SK-N-MC (cell line): ENCODE measurements at regions not wholly inside any gene's neighbourhood (a gene's known extent, or its start where the extent isn't known, plus 50 kb on each side); places are given as distances from the start of the nearest gene placed in this dataset.

Experiments
- EZH2 ChIP-seq: fragments of 200-600 bp; sonication (generic); IDR thresholded peaks from one replicate; pipeline ENCODE4 v1.6.1; 2017; ENCODE audit warnings: antibody characterized with exemption
- FOXP2 ChIP-seq: optimal IDR thresholded peaks from 2 replicates; pipeline ENCODE3; 2011; ENCODE audit warnings: mild to moderate bottlenecking, moderate library complexity; ENCODE audit not compliant: insufficient read depth; ENCODE audit errors: extremely low read length, control extremely low read depth
- POLR2AphosphoS5 ChIP-seq: IDR thresholded peaks from 2 replicates; pipeline ENCODE4 v1.6.1; 2012; ENCODE audit warnings: mild to moderate bottlenecking, low read depth, low read length, borderline replicate concordance

GRCh38 chr2:172672114-172672513 is 63.5 kb upstream of the RAPGEF4 start:
- TF ChIP-seq EZH2, result no peak
- no peak for TF ChIP-seq POLR2AphosphoS5
- TF ChIP-seq FOXP2, result no peak
